Ascending aorta (tissue), 2 donors: ENCODE measurements at regions not wholly inside any gene's neighbourhood (a gene's known extent, or its start where the extent isn't known, plus 50 kb on each side); places are given as distances from the start of the nearest gene placed in this dataset.
"Not testable (repeated sequence)": the region's sequence is repeated elsewhere in the genome, so short reads cannot be mapped to it uniquely, and the experiment has no call there.

ENCODE experiments used
- DNase-seq, 2 donors: peaks; one replicate each; pipeline ENCODE4 v3.0.0-alpha.2; 2019; ENCODE audit warnings: low spot score in 2 of 2
- H3K27ac ChIP-seq, 2 donors: fragments of 200-600 bp; sonication (generic); one replicate each; pipeline ENCODE4 v1.5.1; 2016 to 2017; ENCODE audit warnings: mild to moderate bottlenecking in 1 of 2
- H3K27me3 ChIP-seq: fragments of 200-600 bp; sonication (generic); one replicate; pipeline ENCODE4 v1.5.1; 2017
- H3K36me3 ChIP-seq, 2 donors: fragments of 200-600 bp; sonication (generic); one replicate each; pipeline ENCODE4 v1.5.1; 2016
- H3K4me1 ChIP-seq, 2 donors: fragments of 200-600 bp; sonication (generic); one replicate each; pipeline ENCODE4 v1.5.1; 2016 to 2017; ENCODE audit warnings: mild to moderate bottlenecking in 1 of 2
- H3K4me3 ChIP-seq, 2 donors: fragments of 200-600 bp; sonication (generic); one replicate each; pipeline ENCODE4 v1.5.1; 2016 to 2017; ENCODE audit warnings: mild to moderate bottlenecking in 1 of 2
- H3K9me3 ChIP-seq, 2 donors: fragments of 200-600 bp; sonication (generic); one replicate each; pipeline ENCODE4 v1.5.1; 2016
- intact Hi-C: fragments of 100-400 bp; cut with DNase I; formaldehyde crosslinking; loops from one replicate; pipeline ENCODE4 v1.15.1; 2023
- TF ChIP-seq, protein P1 (sequence below), 3 experiments: fragments of 200-600 bp in 2 of 3; fragments of 450-650 bp in 1 of 3; sonication (generic) in 2 of 3; IDR thresholded peaks; one replicate each; pipeline ENCODE4 v1.5.1; 2016 to 2019; ENCODE audit warnings: antibody characterized with exemption in 3 of 3, mild to moderate bottlenecking in 1 of 3, moderate library complexity in 1 of 3

GRCh38 chr15:81886591-81886990 lies 159.2 kb downstream of the MEX3B start:
- no peak for DNase-seq

DNA sequence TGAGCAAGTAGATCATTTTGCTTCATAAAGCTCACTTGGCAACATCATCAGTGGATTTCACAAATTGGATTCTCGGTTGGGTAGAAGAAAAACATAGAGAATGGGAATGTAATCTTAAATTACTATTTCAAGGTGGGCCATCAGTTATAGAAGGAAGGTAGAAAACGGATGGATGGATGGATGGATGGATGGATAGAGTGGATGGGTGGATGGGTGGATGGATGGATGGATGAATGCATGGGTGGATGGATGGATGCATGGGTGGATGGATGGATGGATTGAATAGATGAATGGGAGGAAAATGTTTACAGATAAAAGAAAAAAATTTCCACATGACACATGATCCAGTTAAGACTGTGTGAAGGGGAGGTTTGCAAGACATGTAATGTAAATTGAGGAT lies 159.7 kb downstream of the MEX3B start:
- TF ChIP-seq, protein P1, sequence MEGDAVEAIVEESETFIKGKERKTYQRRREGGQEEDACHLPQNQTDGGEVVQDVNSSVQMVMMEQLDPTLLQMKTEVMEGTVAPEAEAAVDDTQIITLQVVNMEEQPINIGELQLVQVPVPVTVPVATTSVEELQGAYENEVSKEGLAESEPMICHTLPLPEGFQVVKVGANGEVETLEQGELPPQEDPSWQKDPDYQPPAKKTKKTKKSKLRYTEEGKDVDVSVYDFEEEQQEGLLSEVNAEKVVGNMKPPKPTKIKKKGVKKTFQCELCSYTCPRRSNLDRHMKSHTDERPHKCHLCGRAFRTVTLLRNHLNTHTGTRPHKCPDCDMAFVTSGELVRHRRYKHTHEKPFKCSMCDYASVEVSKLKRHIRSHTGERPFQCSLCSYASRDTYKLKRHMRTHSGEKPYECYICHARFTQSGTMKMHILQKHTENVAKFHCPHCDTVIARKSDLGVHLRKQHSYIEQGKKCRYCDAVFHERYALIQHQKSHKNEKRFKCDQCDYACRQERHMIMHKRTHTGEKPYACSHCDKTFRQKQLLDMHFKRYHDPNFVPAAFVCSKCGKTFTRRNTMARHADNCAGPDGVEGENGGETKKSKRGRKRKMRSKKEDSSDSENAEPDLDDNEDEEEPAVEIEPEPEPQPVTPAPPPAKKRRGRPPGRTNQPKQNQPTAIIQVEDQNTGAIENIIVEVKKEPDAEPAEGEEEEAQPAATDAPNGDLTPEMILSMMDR (IDR thresholded peaks at IDR 0.05): no peak
- Histone ChIP-seq H3K9me3 (no peaks in the 10 kb centered on the region), H3K36me3 (no peaks in the 10 kb centered on the region), H3K4me1 (peaks cover 3 to 17% of the 10 kb centered on the region in 2 donors), H3K27ac (no peak overlapping the region), H3K27me3 (no peaks in the 10 kb centered on the region), H3K4me3 (no peak overlapping the region)
- DNase-seq: no peak
- intact Hi-C loops: loop anchor here (5.0 kb wide), 1 partner anchor 161 kb away; the partner anchor contains the start of gene MEX3B

More at GRCh38 chr15:81886591-81886990, 159.2 kb downstream of the MEX3B start:
- H3K9me3 ChIP-seq: no peaks in the 10 kb centered on the region
- peaks cover 3 to 17% of the 10 kb centered on the region in 2 donors for H3K4me1 ChIP-seq
- H3K27ac ChIP-seq: no peak overlapping the region
- H3K36me3 ChIP-seq: no peaks in the 10 kb centered on the region
- intact Hi-C loops: loop anchor here (5.0 kb wide), 1 partner anchor 161 kb away; the partner anchor contains the start of gene MEX3B
- H3K27me3 ChIP-seq: no peaks in the 10 kb centered on the region
- TF ChIP-seq, protein P1 (IDR thresholded peaks at IDR 0.05): no peak
- H3K4me3 ChIP-seq: no peak overlapping the region

DNA sequence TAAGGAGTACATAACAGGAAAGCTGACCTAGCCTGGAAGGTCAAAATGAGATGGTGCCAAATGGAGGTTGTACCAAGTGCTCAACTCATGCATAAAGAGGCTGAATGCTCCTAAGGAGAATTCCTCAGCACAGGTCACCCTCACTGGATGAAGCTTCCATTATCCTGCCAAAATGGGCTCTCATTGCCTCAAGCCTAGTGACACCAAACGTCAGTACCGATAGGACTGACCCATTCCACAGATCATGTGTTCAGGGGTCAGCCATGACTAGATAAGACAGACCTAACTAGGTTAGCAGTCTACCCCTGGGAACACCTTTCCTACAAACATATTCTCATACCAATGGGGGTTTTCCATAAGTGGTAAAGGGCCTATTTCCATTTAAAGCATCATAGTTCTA lies 160.7 kb downstream of the MEX3B start:
- Histone ChIP-seq H3K4me3 (no peak overlapping the region), H3K27me3 (no peaks in the 10 kb centered on the region), H3K27ac (no peak overlapping the region), H3K9me3 (no peaks in the 10 kb centered on the region), H3K4me1 (peaks cover 3 to 17% of the 10 kb centered on the region in 2 donors), H3K36me3 (no peaks in the 10 kb centered on the region)
- TF ChIP-seq, protein P1 (IDR thresholded peaks at IDR 0.05): no peak
- intact Hi-C loops: loop anchor here (5.0 kb wide), 1 partner anchor 162 kb away; the partner anchor contains the start of gene MEX3B
- no peak for DNase-seq

GRCh38 chr15:81882504-81882903 lies 163.3 kb downstream of the MEX3B start:
- H3K27me3 ChIP-seq: no peaks in the 10 kb centered on the region
- H3K4me3 ChIP-seq: no peak overlapping the region
- DNase-seq: no peak
- H3K9me3 ChIP-seq: no peaks in the 10 kb centered on the region
- intact Hi-C loops: no loop called here
- H3K4me1 ChIP-seq: no peaks in the 10 kb centered on the region
- TF ChIP-seq, protein P1 (IDR thresholded peaks at IDR 0.05): no peak
- H3K36me3 ChIP-seq: no peaks in the 10 kb centered on the region
- H3K27ac ChIP-seq: no peak overlapping the region

GRCh38 chr15:81880833-81881232 lies 165.0 kb downstream of the MEX3B start:
- no peaks in the 10 kb centered on the region for H3K9me3 ChIP-seq
- intact Hi-C loops: no loop called here
- no peaks in the 10 kb centered on the region for H3K36me3 ChIP-seq
- TF ChIP-seq, protein P1 (IDR thresholded peaks at IDR 0.05): no peak
- no peaks in the 10 kb centered on the region for H3K27me3 ChIP-seq
- H3K27ac ChIP-seq: no peak overlapping the region
- DNase-seq: no peak
- no peak overlapping the region for H3K4me3 ChIP-seq
- no peaks in the 10 kb centered on the region for H3K4me1 ChIP-seq

GRCh38 chr15:81880314-81880713 lies 165.5 kb downstream of the MEX3B start:
- H3K9me3 ChIP-seq: no peaks in the 10 kb centered on the region
- intact Hi-C loops: no loop called here
- no peak overlapping the region for H3K4me3 ChIP-seq
- H3K36me3 ChIP-seq: no peaks in the 10 kb centered on the region
- no peak for DNase-seq
- H3K4me1 ChIP-seq: no peaks in the 10 kb centered on the region
- TF ChIP-seq, protein P1 (IDR thresholded peaks at IDR 0.05): no peak
- no peak overlapping the region for H3K27ac ChIP-seq
- no peaks in the 10 kb centered on the region for H3K27me3 ChIP-seq

- H3K27ac ChIP-seq, H3K9me3 ChIP-seq, H3K27me3 ChIP-seq, H3K36me3 ChIP-seq, intact Hi-C loops, H3K4me3 ChIP-seq, DNase-seq, H3K4me1 ChIP-seq: not testable (repeated sequence)
These were observed 170.1 kb downstream of the MEX3B start for GRCh38 chr15:81875717-81876116.

- not testable (repeated sequence) for H3K4me1 ChIP-seq
These were observed 175.1 kb downstream of the MEX3B start for GRCh38 chr15:81870746-81871106.

More at GRCh38 chr15:81870746-81871106, 175.1 kb downstream of the MEX3B start:
- DNase-seq, H3K4me3 ChIP-seq, H3K27ac ChIP-seq, H3K27me3 ChIP-seq, intact Hi-C loops, H3K36me3 ChIP-seq, H3K9me3 ChIP-seq: not testable (repeated sequence)
